Omental fat pad (tissue), 3 donors: ENCODE measurements at regions not wholly inside any gene's neighbourhood (a gene's known extent, or its start where the extent isn't known, plus 50 kb on each side); places are given as distances from the start of the nearest gene placed in this dataset.

Experiments
- ATAC-seq: fragments of 150-250 bp; one replicate; pipeline ENCODE4 v1.9.1; 2016; ENCODE audit warnings: mild to moderate bottlenecking, moderate library complexity; ENCODE audit not compliant: low FRiP score
- DNase-seq: peaks from one replicate; pipeline ENCODE4 v3.0.0-alpha.2; 2019; ENCODE audit warnings: low spot score
- CTCF ChIP-seq, 3 donors: fragments of 450-650 bp; IDR thresholded peaks; one replicate each; pipeline ENCODE4 v1.5.1; 2016 to 2017; ENCODE audit warnings: antibody characterized with exemption in 3 of 3, mild to moderate bottlenecking in 3 of 3, moderate library complexity in 2 of 3

DNA sequence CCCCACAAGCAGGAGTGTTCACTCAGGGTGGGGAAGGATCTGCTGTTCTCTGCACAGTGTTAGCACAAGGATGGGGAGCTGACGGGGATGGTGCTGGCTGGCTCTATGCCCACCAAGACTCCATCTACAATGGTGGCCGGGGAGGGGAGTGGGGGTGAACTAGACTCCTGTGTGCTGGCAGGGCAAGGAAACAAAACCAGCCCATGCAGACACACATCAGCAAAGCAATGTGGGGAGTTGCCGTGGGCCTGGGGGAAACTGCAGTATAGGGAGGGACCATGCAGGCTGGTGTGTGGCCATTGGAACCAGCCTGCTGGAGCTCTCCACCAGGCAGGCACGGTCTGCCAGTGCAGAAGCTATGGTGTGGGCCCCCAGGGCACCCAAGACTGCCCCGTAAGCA lies 195.1 kb downstream of the PWWP3B start:
- no peak for TF ChIP-seq CTCF (IDR thresholded peaks at IDR 0.05)
- no peak for DNase-seq
- no peak for ATAC-seq

GRCh38 chrX:106378616-106379015 lies 210.5 kb downstream of the PWWP3B start:
- DNase-seq (no peak), ATAC-seq (no peak)
- no peak for TF ChIP-seq CTCF (IDR thresholded peaks at IDR 0.05)

DNA sequence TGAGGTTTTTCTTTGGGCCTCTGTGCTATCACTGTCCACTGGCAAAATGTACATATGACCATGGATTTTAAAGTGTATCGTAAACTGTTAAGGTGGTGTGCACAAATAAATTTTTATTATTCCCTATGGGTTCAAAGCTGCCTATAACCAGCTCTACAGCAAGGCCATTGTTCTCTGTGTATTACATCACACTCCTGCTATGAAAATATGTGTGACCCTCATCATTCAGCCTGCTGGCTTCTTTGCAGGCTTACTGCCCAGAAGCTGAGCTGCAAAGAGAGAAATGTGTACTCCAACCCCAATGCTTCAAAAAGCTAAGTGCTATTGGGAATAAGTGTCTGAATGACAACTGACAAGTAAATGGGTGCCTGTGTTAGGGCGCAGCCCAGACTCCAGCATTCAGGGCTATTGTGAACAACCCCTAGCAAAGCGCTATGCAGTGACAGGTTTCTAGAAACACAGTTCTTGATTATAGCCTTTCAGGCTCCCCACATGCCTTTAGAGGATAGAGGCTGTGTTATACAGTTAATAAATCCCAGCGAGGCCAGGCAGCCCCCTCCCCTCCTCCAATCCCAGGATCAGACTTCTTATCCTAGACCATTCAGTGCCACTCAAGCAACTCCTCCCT lies 220.4 kb upstream of the RADX start:
- no peak for DNase-seq
- no peak for ATAC-seq
- no peak for TF ChIP-seq CTCF (IDR thresholded peaks at IDR 0.05)

DNA sequence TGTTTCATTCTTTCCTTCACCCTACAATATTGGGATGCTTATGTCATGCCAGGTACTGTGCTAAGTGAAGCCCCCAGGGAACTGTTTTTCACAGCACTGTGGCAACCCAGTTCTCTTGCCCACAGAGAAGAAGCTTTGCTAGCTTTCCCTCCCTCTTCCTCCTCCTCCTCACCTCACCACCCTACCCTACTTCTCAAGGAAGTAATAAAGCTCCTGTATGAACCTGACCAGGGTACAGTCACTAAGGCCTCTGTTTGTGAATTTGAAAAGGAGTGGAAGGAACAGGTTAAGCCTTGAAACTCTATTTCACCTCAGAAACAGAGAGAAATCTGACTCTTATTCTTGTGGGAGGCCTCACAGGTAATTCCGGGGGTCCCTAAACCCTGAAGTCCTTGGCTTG lies 219.4 kb upstream of the RADX start:
- ATAC-seq (no peak), DNase-seq (no peak)
- no peak for TF ChIP-seq CTCF (IDR thresholded peaks at IDR 0.05)

GRCh38 chrX:106397788-106398538 lies 213.8 kb upstream of the RADX start:
- no peak for TF ChIP-seq CTCF (IDR thresholded peaks at IDR 0.05)
- DNase-seq, result no peak
- ATAC-seq, result no peak

GRCh38 chrX:106401965-106402559 lies 209.7 kb upstream of the RADX start:
- DNase-seq (no peak), ATAC-seq (no peak)
- TF ChIP-seq CTCF (IDR thresholded peaks at IDR 0.05), result no peak

DNA sequence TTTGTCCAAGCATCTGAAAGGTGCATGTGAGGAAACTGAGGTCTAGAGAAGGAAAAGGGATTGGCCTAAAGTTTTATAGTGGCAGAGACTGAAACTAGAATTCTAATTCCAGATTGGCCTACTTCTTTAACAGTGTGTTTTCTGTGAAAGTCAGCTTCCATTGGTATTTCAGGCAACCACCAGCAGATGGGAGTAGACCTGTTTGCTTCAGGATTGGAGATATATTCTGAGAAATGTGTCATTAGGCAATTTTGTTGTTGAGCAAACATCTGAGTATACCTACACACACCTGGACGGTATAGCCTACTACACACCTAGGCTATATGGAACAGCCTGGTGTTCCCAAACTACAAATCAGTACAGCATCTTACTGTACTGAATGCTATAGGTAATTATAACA lies 207.3 kb upstream of the RADX start:
- DNase-seq (no peak), ATAC-seq (no peak)
- TF ChIP-seq CTCF (IDR thresholded peaks at IDR 0.05), result no peak
